Left lung (tissue), 4 donors: ENCODE measurements at regions not wholly inside any gene's neighbourhood (a gene's known extent, or its start where the extent isn't known, plus 50 kb on each side); places are given as distances from the start of the nearest gene placed in this dataset.

Experiments used
- ATAC-seq: fragments of 200-7000 bp; cut with Tn5 transposase; one replicate; pipeline ENCODE4 v1.9.1; 2020; ENCODE audit warnings: moderate library complexity
- DNase-seq, 4 donors: peaks; one replicate each; pipeline ENCODE4 v3.0.0-alpha.2; 2013 to 2020
- H3K27ac ChIP-seq, 2 donors: fragments of 200-600 bp; sonication (generic) in 1 of 2; one replicate each; pipeline versions ENCODE4 v1.5.0 to v1.8.0; 2020 to 2021
- H3K27me3 ChIP-seq, 2 donors: fragments of 200-600 bp; sonication (generic) in 1 of 2; one replicate each; pipeline versions ENCODE4 v1.5.0 to v1.8.0; 2020 to 2021
- H3K36me3 ChIP-seq, 2 donors: fragments of 200-600 bp; sonication (generic) in 1 of 2; one replicate each; pipeline versions ENCODE4 v1.5.0 to v1.8.0; 2020 to 2021
- H3K4me1 ChIP-seq, 2 donors: fragments of 200-600 bp; one replicate each; pipeline ENCODE4 v1.8.0; 2021
- H3K4me3 ChIP-seq, 2 donors: fragments of 200-600 bp; sonication (generic) in 1 of 2; one replicate each; pipeline versions ENCODE4 v1.5.0 to v1.8.0; 2020 to 2021; ENCODE audit warnings: mild to moderate bottlenecking in 1 of 2
- H3K9me3 ChIP-seq, 2 donors: fragments of 200-600 bp; sonication (generic) in 1 of 2; one replicate each; pipeline versions ENCODE4 v1.5.0 to v1.8.0; 2020 to 2021
- intact Hi-C, 2 donors: fragments of 100-400 bp; cut with DNase I; formaldehyde crosslinking; loops; one replicate each; pipeline versions ENCODE4 v1.11.2 to v1.14.2; 2022
- TF ChIP-seq, protein P1 (sequence below), 2 donors: fragments of 200-600 bp; sonication (generic) in 1 of 2; IDR thresholded peaks; one replicate each; pipeline versions ENCODE4 v1.5.0 to v1.8.0; 2021; ENCODE audit warnings: antibody characterized with exemption in 2 of 2
- donor health status: DM: no; HTN: yes; CAD: no.
- donor health status: DM: no; HTN: no; CAD: no.

DNA sequence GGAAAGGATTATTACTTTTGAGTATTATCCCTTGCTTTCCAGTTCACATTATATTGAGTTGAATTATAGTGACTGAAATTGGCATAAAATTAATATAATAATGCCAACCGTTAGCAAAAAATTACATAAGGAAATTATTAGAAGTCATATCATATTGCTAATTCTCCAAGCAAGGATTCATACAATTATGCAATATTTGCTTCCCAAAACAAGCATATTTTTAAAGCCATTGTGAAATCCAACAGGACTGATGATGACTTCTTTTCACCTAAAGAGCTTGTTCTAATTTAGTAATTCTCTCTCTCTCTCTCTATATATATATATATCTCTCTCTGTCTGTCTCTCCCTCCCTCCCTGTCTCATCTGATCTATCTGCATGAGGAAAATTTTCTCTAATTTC lies 283.5 kb downstream of the DSEL start:
- TF ChIP-seq, protein P1, sequence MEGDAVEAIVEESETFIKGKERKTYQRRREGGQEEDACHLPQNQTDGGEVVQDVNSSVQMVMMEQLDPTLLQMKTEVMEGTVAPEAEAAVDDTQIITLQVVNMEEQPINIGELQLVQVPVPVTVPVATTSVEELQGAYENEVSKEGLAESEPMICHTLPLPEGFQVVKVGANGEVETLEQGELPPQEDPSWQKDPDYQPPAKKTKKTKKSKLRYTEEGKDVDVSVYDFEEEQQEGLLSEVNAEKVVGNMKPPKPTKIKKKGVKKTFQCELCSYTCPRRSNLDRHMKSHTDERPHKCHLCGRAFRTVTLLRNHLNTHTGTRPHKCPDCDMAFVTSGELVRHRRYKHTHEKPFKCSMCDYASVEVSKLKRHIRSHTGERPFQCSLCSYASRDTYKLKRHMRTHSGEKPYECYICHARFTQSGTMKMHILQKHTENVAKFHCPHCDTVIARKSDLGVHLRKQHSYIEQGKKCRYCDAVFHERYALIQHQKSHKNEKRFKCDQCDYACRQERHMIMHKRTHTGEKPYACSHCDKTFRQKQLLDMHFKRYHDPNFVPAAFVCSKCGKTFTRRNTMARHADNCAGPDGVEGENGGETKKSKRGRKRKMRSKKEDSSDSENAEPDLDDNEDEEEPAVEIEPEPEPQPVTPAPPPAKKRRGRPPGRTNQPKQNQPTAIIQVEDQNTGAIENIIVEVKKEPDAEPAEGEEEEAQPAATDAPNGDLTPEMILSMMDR (IDR thresholded peaks at IDR 0.05): no peak
- Histone ChIP-seq H3K36me3 (no peaks in the 10 kb centered on the region), H3K27ac (no peak overlapping the region), H3K27me3 (no peaks in the 10 kb centered on the region), H3K4me3 (no peak overlapping the region), H3K4me1 (no peaks in the 10 kb centered on the region), H3K9me3 (no peaks in the 10 kb centered on the region)
- ATAC-seq (no peak), DNase-seq (no peak)
- intact Hi-C loops: no loop called here

DNA sequence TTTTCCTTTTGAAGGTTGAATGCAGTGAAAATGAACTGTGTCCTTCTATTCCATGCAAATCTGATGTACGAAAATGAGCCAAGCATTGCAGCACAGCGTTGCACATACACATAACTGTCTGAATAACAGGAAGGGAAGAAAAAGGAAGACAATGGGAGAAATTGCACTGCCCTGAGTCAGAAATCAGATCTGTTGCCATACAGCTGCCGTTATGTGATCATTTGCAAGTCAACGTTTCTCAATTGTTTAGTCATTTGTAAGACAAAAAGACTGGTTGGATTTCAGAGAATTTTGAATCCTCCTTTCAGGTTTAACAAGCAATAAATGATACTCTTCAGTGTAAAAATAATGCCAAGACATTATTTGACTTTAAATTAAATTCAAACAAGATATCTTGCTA lies 284.1 kb downstream of the DSEL start:
- intact Hi-C loops: no loop called here
- Histone ChIP-seq H3K36me3 (no peaks in the 10 kb centered on the region), H3K4me3 (no peak overlapping the region), H3K27ac (no peak overlapping the region), H3K27me3 (no peaks in the 10 kb centered on the region), H3K4me1 (no peaks in the 10 kb centered on the region), H3K9me3 (no peaks in the 10 kb centered on the region)
- ATAC-seq (no peak), DNase-seq (no peak)
- TF ChIP-seq, protein P1 (IDR thresholded peaks at IDR 0.05): no peak

DNA sequence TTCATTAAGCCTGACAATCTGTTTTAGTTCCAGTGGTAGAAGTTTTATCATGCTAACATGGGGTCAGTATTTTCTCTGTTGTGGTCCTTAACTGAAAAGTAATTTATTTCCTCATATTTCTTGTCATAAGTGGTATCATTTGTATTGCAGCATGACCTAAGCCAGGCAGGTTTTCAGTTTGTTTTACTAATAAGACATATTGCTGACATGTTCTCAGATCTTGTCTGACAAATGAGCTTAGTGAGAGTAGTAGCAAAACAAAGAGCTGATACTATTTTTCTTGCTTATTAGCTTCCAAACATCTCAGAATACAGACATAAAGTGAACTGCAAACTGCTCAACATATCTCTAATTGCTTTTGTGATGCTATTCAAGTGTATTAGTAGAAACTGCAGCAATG lies 293.6 kb downstream of the DSEL start:
- Histone ChIP-seq H3K36me3 (no peaks in the 10 kb centered on the region), H3K4me3 (no peak overlapping the region), H3K27ac (no peak overlapping the region), H3K4me1 (no peaks in the 10 kb centered on the region), H3K9me3 (no peaks in the 10 kb centered on the region), H3K27me3 (no peaks in the 10 kb centered on the region)
- intact Hi-C loops: no loop called here
- TF ChIP-seq, protein P1 (IDR thresholded peaks at IDR 0.05): no peak
- ATAC-seq (no peak), DNase-seq (no peak)

DNA sequence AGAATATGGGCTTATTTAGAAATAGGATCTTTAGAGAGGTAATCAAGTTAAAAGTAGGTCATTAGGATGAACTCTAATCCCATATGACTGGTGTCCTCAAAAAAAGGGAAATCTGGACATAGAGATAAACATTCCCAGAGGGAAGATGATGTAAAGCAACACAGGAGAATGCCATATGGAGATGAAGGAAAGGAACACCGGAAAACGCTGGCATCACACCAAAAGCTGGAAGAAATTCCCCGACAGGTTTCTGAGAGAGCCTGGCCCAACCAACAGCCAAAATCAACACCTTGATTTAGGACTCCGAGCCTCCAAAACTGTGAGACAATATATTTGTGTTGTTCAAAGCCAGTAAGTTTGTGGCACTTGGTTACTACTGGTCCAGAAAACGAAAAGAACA lies 296.7 kb downstream of the DSEL start:
- H3K4me3 ChIP-seq: no peak overlapping the region
- TF ChIP-seq, protein P1 (IDR thresholded peaks at IDR 0.05): no peak
- H3K27me3 ChIP-seq: no peaks in the 10 kb centered on the region
- no peaks in the 10 kb centered on the region for H3K9me3 ChIP-seq
- no peaks in the 10 kb centered on the region for H3K4me1 ChIP-seq
- no peaks in the 10 kb centered on the region for H3K36me3 ChIP-seq
- intact Hi-C loops: loop anchor here in 1 of 2 donors (10.0 kb wide), 1 partner anchor 1445 kb away; no protein-coding TSS in a partner anchor
- ATAC-seq (no peak), DNase-seq (no peak)
- H3K27ac ChIP-seq: no peak overlapping the region

DNA sequence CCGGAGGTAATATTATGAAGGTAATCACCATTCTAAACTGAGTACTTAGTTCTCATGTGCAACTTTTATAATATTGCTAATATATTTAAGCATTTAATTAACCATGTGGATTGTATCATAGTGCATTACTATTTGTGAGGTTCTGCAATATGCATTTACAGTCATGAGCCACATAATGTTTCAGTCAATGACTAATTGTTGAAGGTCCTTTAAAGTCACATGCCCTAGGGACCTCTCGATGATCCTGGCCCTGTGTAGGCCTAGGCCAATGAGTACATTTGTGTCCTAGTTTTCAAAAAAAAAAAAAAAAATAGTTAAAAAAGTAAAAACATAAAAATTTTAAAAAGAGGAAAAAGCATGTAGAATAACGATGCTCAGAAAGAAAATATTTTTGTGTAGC lies 298.0 kb downstream of the DSEL start:
- DNase-seq (no peak), ATAC-seq (no peak)
- TF ChIP-seq, protein P1 (IDR thresholded peaks at IDR 0.05): no peak
- Histone ChIP-seq H3K4me3 (no peak overlapping the region), H3K27ac (no peak overlapping the region), H3K9me3 (no peaks in the 10 kb centered on the region), H3K36me3 (no peaks in the 10 kb centered on the region), H3K4me1 (no peaks in the 10 kb centered on the region), H3K27me3 (no peaks in the 10 kb centered on the region)
- intact Hi-C loops: loop anchor here in 1 of 2 donors (10.0 kb wide), 1 partner anchor 1446 kb away; no protein-coding TSS in a partner anchor
